Breast epithelium (tissue), 3 donors: ENCODE measurements at regions not wholly inside any gene's neighbourhood (a gene's known extent, or its start where the extent isn't known, plus 50 kb on each side); places are given as distances from the start of the nearest gene placed in this dataset.

Experiments used
- POLR2A ChIP-seq: fragments of 450-650 bp; IDR thresholded peaks from one replicate; pipeline ENCODE4 v1.6.1; 2016; ENCODE audit warnings: antibody characterized with exemption, mild to moderate bottlenecking, moderate library complexity
- POLR2AphosphoS5 ChIP-seq, 3 donors: sonication (generic); formaldehyde crosslinking; IDR thresholded peaks; one replicate each; pipeline ENCODE4 v1.6.1; 2017; ENCODE audit warnings: antibody characterized with exemption in 3 of 3

GRCh38 chr16:85201574-85201973 lies 89.3 kb upstream of the CIBAR2 start:
- TF ChIP-seq POLR2AphosphoS5 (IDR thresholded peaks at IDR 0.05) = no peak
- no peak for TF ChIP-seq POLR2A
